Neural cell (in vitro differentiated cells): ENCODE measurements at regions not wholly inside any gene's neighbourhood (a gene's known extent, or its start where the extent isn't known, plus 50 kb on each side); places are given as distances from the start of the nearest gene placed in this dataset.

Experiments used
- EP300 ChIP-seq: fragments of 450-650 bp; conservative IDR thresholded peaks from 2 replicates; pipeline ENCODE4 v1.6.1; 2014; ENCODE audit warnings: antibody characterized with exemption, mild to moderate bottlenecking, moderate library complexity; ENCODE audit not compliant: poor library complexity, severe bottlenecking
- RAD21 ChIP-seq: fragments of 450-650 bp; conservative IDR thresholded peaks from 2 replicates; pipeline ENCODE4 v1.6.1; 2014; ENCODE audit warnings: antibody characterized with exemption, mild to moderate bottlenecking, moderate library complexity
- TF ChIP-seq, protein P1 (sequence below): fragments of 450-650 bp; IDR thresholded peaks from 2 replicates; pipeline ENCODE4 v1.5.1; 2014; ENCODE audit warnings: antibody characterized with exemption, mild to moderate bottlenecking, moderate library complexity; ENCODE audit not compliant: poor library complexity, severe bottlenecking
- TF ChIP-seq, protein P2 (sequence below): IDR thresholded peaks from 2 replicates; pipeline ENCODE4 v1.6.1; 2012; ENCODE audit warnings: borderline replicate concordance

GRCh38 chr10:84659027-84659426, 330.6 kb downstream of the CCSER2 start:
- TF ChIP-seq, protein P1, sequence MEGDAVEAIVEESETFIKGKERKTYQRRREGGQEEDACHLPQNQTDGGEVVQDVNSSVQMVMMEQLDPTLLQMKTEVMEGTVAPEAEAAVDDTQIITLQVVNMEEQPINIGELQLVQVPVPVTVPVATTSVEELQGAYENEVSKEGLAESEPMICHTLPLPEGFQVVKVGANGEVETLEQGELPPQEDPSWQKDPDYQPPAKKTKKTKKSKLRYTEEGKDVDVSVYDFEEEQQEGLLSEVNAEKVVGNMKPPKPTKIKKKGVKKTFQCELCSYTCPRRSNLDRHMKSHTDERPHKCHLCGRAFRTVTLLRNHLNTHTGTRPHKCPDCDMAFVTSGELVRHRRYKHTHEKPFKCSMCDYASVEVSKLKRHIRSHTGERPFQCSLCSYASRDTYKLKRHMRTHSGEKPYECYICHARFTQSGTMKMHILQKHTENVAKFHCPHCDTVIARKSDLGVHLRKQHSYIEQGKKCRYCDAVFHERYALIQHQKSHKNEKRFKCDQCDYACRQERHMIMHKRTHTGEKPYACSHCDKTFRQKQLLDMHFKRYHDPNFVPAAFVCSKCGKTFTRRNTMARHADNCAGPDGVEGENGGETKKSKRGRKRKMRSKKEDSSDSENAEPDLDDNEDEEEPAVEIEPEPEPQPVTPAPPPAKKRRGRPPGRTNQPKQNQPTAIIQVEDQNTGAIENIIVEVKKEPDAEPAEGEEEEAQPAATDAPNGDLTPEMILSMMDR, result no peak
- TF ChIP-seq RAD21 (no peak), EP300 (no peak)
- TF ChIP-seq, protein P2, sequence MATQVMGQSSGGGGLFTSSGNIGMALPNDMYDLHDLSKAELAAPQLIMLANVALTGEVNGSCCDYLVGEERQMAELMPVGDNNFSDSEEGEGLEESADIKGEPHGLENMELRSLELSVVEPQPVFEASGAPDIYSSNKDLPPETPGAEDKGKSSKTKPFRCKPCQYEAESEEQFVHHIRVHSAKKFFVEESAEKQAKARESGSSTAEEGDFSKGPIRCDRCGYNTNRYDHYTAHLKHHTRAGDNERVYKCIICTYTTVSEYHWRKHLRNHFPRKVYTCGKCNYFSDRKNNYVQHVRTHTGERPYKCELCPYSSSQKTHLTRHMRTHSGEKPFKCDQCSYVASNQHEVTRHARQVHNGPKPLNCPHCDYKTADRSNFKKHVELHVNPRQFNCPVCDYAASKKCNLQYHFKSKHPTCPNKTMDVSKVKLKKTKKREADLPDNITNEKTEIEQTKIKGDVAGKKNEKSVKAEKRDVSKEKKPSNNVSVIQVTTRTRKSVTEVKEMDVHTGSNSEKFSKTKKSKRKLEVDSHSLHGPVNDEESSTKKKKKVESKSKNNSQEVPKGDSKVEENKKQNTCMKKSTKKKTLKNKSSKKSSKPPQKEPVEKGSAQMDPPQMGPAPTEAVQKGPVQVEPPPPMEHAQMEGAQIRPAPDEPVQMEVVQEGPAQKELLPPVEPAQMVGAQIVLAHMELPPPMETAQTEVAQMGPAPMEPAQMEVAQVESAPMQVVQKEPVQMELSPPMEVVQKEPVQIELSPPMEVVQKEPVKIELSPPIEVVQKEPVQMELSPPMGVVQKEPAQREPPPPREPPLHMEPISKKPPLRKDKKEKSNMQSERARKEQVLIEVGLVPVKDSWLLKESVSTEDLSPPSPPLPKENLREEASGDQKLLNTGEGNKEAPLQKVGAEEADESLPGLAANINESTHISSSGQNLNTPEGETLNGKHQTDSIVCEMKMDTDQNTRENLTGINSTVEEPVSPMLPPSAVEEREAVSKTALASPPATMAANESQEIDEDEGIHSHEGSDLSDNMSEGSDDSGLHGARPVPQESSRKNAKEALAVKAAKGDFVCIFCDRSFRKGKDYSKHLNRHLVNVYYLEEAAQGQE, result no peak
